NCI-H82 (cell line): ENCODE measurements at regions not wholly inside any gene's neighbourhood (a gene's known extent, or its start where the extent isn't known, plus 50 kb on each side); places are given as distances from the start of the nearest gene placed in this dataset.
"Not testable (repeated sequence)": the region's sequence is repeated elsewhere in the genome, so short reads cannot be mapped to it uniquely, and the experiment has no call there.

ENCODE experiments used
- DNase-seq: peaks from one replicate; lab custom pipeline; 2025; lab: John Stamatoyannopoulos, UW

GRCh38 chr14:105937253-105938054 lies 411.1 kb downstream of the TMEM121 start:
- DNase-seq, result no peak

DNA sequence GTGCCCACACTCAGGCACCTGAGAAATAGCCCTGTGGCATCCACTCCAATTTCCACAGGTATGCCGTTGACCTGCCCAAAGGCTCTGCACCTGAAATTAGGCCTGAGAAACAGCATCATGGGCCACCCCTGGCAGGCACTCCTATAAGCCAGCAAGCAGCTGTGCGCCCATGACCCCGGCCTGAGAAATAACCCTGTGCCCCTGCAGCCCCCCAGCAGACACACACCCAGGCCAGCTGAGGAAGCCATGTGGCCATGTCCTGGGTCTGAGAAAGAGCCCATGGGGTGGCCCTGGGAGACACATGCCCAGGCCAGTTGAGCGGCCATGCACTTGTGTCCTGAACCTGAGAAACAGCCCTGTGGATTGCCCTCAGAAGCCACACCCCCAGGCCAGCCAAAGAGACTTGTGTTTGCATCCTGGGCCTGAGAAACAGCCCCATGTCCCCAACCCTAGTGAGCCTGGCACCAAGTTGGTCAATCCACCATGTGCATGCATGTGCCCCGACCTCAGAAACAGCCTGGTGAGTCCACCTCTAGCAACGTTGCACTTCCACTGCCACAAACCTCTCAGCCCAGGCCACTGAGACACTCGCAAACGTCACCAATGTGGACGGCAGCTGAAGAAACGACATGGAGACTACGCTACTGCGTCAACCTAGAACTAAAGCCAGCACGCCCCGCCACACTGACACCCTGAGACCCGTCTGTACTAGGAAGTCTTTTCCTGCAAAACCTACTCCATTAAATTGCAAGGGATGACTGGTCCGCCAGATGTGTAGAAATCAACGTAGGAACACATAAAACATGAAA lies 411.9 kb downstream of the TMEM121 start:
- DNase-seq, result no peak

DNA sequence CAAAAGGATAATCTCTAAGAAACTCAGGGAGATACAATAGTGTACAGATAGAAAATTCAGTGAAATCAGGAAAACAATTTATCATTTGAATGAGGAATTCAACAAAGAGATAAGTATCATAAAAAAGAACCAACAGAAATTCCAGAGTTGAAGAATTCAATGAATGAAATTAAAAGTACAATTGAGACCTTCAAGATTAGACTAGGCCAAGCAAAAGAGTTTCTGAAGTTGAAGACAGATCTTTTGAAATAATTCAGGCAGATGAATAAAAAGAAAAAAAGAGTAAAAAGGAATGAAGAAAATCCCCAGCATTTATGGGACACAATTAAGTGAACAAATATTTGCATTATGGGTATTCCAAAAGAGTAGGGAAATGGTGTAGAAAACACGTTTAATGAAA lies 412.6 kb downstream of the TMEM121 start:
- DNase-seq, result no peak

DNA sequence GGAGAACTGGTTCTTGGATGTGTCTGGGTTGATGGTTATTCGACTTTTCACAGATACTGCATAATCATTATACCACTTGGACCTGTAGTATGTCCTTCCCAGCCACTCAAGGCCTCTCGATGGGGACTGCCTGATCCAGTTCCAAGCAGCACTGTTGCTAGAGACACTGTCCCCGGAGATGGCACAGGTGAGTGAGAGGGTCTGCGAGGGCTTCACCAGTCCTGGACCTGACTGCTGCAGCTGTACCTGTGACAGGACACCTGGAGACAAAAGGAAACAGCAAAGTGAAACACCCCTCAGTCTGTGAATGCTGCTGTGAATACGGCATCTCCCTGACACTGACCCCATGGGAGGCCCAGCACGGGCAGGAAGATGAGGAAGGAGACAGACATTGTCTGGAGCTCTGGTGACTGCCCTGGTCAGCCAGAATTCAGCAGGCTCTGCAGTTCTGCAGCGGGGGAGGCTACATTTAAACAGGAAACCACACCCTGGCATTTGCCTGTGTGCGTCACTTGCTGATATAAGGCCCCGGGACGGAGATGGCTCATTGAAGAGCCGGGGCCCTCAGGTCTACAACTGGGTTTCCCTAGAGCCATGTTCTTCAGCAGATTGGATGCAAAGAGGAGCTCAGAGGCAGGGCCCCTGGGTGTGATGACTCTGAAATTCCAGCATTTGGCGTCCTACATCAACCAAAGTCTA lies 413.6 kb downstream of the TMEM121 start:
- DNase-seq, result no peak

GRCh38 chr14:105940534-105941225 lies 414.3 kb downstream of the TMEM121 start:
- no peak for DNase-seq

DNA sequence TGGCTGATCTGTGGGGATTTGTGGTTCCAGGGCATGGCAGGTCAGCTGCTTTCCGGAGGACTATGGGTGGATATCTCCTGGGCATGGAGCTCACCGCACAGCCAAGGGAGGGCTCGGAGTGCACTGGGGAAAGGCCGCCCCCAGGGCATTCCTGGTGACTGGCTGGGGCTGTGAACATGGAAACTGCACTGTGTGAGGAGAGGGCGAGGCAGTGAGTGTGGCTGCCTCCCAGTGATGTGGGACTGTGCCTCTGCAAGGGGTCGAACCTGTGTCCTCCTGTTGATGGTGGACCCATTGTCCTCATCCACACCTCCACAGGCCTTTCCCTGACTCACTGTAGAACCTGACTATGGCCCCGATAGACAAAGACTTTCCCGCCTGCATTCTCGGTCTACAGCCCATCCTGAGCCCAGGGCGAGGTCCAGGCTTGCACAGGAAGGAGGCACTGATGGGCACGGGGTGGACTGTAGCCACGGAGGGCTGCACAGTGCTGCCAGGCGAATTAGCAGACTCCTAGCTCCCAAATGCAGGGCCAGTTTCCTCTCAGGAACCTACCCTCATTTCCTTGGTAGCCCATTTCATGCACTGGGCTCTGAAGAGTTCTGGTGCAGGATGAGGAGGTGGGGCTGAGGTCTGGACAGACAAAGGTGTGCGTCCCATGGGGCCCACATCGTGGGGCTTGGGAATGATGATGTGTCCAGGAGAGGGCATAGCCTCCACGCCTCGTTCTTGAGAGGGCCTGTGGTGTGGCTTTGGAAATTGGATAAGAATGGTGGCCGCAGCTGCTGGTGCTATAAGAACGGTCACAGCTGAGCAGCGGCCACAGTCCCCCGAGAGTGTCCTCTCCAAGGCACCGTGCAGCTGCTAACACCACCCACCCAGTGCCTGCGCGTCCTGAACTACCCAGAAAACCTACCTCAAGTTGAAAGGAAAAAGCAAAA lies 415.1 kb downstream of the TMEM121 start:
- DNase-seq, result no peak

DNA sequence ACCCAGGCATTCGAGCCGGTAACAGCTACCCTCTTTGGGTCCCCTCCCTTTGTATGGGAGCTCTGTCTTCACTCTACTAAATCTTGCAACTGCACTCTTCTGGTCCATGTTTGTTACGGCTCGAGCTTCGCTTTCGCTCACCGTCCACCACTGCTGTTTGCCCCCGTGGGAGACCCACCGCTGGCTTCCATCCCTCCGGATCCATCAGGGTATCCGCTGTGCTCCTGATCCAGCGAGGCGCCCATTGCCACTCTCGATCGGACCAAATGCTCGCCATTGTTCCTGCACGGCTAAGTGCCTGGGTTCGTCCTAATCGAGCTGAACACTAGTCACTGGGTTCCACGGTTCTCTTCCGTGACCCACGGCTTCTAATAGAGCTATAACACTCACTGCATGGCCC lies 416.3 kb downstream of the TMEM121 start:
- DNase-seq, result not testable (repeated sequence)

DNA sequence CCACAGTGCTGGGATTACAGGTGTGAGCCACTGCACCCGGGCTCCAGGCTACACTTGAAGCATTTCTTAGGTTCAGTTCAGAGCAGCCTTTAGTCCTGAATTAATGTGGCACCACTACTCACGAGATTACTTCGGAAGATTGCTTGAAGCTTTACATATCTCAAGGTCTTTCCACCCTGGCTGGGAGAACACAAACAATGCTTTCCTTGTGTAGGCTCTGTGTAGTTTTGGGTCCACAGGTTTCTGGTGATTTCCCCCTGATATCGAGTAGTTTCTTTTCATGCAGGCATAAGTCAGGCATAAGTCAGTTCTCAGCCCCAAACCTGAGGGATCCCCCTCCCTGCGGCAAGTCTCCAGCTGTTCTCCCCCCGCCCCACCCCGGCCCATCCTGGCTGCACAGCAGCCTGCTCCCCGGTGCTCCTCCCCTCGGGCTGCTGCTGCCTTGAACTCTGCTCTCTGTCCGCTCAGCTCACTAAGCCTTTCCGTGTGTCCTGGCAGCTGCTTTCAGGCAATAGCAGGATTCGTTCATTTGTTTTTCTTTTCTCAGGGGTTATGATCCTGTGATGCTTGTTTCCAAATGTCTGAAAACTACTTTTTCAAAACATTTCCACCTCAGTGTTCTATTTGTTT lies 417.7 kb downstream of the TMEM121 start:
- DNase-seq, result no peak

DNA sequence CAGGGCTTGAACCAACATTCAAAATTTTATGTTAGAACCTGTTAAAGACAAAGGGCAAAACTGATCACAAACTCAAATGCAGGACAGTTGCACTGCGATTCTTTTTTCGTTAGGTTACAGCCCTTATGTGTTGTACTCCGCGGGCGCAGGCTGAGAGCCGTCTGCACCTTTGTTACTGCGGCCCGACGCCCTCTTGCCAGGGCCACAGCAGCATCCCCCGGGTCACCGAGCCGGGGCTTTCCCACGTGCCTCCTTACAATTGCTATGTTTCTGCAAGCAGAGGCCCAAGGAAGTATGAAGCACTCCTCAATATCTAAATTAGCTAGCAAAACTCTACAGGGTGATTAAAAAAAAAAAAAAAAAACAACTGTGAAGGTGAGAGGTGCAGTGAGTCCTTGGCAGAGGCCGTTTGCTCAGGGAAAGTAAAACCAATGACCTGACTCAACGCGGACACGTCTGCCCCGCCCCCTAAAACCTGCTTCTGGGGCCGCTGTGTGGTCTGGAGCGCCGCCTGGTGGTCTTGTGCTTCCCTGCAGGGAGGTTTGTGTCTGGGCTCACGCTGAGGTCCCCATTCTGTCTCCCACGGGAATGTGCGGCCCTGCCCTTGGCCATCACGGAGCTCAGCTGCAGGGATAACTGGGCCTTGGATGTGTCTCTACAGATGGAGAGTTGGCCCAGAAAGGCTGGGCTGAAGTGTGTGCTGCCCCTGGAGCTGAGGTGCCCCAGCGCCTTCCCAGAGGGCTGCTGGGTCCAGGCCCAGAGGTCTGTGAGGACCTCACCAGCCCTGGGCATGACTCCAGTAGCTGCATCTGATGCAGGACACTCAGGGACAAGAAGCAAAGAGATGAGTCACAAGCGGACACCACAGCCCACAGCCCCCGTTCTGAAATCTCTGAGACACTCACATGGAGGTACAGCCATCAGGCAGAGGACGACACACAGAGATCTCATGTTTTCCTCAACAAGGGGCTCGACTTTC lies 418.5 kb downstream of the TMEM121 start:
- peak; percentile 61 for DNase-seq

DNA sequence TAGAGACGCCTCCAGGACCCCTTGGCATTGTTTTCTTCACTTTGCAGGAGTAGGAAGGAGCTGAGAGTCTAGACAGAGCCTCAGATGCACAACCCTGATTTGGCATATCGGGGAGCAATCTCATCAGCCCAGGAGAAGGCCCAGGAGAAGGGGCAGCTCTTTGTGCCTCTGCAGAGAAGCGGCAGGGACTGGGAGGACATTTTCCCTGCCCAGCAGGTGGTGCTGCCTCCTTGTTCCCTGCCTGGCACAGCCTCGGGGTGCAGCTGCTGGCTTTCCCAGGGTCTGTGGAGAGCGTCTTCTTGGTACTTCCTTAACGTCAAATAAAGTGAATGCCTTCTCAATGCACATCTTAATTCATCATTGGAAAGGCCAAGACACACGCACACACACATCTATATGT lies 419.5 kb downstream of the TMEM121 start:
- DNase-seq, result no peak

- no peak for DNase-seq
These were observed 421.2 kb downstream of the TMEM121 start for GRCh38 chr14:105947599-105947998.

DNA sequence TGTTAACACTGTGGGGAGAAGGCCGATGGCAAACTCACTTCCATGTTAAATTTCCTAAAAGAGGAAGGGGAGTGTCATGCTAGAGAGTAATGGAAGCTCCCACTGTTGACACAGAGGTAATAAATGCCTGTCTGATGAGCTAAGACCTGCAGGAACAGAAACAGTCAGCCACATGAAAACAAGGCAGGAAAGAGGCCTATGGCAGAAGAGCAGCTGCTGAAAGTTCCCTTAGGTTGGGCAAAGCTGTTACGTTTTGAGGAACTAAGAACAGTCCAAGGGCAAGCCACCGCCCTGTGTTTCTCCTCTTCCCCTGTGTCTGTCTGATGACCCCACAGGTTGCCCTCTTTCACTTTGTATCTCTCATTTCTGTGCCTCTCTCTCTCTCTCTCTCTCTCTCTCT lies 422.6 kb downstream of the TMEM121 start:
- not testable (repeated sequence) for DNase-seq

DNA sequence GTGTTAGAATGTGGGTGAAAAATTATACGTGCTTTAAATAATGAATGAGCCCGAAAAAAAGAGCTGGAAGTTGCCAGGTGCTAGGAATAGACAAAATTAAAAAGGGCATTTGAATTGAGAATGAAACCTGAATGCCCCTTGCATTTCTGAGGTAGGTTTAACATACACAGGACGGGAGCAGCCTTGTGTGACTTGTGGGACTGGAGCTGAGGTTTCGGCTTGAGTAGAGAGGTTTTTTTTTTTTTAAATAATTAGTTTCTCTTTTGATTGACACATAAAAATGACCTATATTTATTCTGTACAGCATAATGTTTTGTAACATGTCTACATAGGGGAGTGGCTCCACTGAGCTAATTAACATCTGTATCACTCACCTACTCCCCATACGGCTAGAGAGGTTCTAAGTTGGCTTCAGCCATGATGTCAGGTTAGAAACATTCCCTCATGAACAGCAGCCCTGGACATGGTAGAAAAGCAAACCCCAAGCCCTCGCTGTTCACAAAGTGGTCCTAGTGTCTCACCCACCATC lies 424.0 kb downstream of the TMEM121 start:
- DNase-seq, result not testable (repeated sequence)

GRCh38 chr14:105951399-105951798 lies 425.0 kb downstream of the TMEM121 start:
- no peak for DNase-seq

- no peak for DNase-seq
These were observed 425.8 kb downstream of the TMEM121 start for GRCh38 chr14:105952222-105952621.

DNA sequence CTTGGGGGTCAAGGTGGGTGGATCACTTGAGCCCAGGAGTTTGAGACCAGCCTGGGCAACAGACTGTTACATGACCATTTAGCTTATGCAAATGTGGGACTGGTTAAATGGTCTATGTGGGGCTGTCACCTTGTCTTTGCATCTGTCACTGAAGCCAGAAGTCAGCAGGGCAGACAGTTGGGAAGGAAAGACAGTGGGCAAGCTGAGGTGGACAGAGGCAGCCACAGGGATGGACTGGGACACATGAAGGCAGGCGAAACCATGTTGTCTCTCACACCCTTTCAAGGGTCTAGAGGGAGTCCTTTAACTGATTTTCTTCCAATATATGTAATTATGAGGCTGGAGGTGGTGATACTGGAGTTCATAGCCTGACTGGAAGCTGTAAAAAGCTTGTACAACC lies 426.4 kb downstream of the TMEM121 start:
- DNase-seq, result no peak

DNA sequence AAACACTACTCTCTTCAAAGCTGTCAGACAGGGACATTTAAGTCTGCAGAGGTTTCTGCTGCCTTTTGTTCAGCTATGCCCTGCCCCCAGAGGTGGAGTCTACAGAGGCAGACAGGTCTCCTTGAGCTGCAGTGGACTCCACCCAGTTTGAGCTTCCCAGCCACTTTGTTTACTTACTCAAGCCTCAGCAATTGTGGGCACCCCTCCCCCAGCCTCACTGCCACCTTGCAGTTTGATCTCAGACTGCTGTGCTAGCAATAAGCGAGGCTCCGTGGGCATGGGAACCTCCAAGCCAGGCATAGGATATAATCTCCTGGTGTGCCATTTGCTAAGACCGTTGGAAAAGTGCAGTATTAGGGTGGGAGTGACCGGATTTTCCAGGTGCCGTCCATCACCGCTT lies 435.2 kb downstream of the TMEM121 start:
- DNase-seq, result not testable (repeated sequence)

DNA sequence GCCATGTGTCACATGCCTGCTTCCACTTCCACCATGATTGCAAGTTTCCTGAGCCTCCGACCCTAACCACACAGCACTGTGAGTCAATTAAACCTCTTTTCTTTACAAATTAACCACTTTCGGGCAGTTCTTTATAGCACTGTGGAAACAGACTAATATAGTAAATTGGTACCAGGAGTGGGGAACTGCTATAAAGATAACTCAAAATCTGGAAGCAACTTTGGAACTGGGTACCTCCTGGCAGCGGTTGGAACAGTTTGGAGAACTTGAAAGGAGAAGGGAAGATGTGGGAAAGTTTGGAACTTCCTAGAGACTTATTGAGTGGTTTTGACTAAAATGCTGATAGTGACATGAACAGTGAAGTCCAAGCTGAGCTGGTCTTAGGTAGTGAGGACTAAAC lies 436.1 kb downstream of the TMEM121 start:
- no peak for DNase-seq

- DNase-seq, result no peak
These were observed 441.9 kb downstream of the TMEM121 start for GRCh38 chr14:105968291-105968690.
